ENCODE measurements at regions not wholly inside any gene's neighbourhood (a gene's known extent, or its start where the extent isn't known, plus 50 kb on each side); places are given as distances from the start of the nearest gene placed in this dataset.
"Not testable (repeated sequence)": the region's sequence is repeated elsewhere in the genome, so short reads cannot be mapped to it uniquely, and the experiment has no call there.

DNA sequence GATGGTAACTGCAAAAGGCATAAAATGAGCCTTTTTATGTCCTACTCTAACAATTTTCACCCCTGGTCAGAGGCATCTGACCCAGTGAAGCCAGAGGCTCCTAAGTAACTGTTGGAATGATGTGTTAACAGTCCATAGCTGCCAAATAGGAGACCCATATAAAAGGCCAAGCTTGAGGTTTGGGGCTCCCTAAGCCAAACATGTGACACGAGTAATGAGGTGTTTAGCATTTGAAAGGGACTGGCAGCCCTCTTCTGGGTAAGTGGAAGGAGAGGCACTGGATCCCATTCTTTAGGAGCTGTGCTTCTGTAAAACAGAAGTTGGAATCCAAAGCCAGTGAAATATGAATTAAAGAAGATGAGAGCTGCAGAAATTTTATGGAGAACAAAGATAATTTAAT is 100.6 kb upstream of the PNPLA4 start:
- no peak for FAIRE-seq
- no peak for DNase-seq (ENCODE audit: low spot score)

DNA sequence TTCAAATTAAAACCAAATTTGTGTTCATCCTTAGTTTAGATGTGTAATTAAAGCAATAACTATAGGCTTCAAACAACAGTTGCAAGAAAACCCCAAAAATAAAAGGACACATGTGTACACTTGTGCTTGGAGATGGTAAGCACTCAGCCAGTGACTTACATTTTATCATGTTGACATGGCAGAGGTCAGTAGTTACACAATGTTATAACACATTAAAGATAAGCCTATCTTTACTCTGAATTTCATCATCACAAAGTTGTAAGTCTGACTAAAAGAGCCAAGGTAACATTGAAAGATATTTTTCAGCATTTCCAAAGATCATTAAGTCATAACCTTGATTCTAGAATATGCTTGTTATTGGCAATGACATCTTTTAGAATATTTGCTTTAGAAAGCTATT is 98.5 kb upstream of the PNPLA4 start:
- DNase-seq (ENCODE audit: low spot score) (no peak), FAIRE-seq (no peak)

DNA sequence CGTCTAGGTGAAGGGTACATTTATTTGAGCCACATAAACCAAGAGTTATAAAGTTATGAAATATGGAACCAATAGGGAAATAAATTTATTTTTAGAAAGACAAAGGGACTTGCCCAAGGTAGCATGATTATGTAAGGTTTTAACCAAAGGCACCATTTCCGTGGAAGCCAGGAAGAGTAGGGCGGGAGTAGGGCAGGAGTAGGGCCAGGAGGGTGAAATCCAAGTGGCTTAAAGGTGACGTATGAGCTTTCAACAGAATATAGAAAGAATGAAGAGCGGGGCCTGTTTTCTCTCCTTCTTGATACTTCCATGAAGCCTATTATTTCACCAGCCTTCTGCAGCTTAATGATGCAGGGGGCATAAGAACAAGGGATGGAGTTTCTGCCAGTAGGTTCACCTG is 91.7 kb upstream of the PNPLA4 start:
- DNase-seq (ENCODE audit: low spot score) (no peak), FAIRE-seq (no peak)

DNA sequence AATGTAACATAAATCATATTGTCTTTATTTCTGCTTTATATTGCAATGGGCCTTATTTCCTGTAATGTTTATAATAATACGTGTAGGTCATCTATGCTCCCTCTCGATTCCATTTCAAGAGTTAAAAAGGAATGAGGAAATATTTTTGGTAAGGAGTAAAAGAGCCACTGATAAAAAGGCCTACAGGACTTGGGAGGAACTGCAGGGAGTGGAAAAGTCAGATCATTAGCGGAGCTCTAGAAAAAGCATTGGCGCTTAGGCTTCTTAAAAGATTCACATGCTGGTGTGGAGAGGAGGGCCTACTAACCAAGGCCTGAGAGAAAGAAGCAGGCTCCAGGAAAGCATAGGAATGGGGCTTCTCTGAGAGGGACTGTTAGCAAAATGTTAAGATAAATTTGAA is 82.9 kb upstream of the PNPLA4 start:
- DNase-seq (ENCODE audit: low spot score), result no peak
- no peak for FAIRE-seq

DNA sequence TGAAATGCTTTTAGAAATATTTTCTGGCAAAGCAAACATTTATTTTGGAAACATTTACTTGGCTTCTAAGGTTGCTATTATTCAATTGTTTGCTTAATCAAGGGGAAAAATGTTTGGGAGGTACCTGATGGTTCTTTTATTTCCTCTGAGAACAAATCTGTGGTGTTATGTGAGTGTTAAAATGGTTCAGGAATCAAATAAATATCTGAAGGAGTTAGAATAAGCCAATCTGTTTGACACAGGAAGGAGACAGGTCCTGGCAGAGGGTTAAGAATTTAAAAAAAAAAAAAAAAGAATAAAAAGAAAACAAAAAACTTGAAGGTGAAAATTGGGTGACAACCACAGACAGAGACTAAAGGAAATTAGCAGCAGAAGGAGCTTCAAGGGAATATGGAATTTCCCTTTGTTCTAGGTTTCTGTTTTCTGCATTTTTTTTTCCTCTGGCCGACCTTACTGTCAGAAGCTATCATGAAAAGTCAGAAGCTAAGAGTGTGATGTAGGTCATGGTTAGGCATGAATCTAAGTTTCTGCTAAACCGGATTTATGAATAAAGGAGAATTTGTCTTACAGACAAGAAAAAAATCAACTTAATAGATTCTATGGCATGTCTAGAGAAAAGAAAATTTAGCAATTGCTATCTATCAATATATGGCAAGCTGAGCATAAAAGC is 78.6 kb upstream of the PNPLA4 start:
- no peak for FAIRE-seq
- DNase-seq (ENCODE audit: low spot score), result no peak

DNA sequence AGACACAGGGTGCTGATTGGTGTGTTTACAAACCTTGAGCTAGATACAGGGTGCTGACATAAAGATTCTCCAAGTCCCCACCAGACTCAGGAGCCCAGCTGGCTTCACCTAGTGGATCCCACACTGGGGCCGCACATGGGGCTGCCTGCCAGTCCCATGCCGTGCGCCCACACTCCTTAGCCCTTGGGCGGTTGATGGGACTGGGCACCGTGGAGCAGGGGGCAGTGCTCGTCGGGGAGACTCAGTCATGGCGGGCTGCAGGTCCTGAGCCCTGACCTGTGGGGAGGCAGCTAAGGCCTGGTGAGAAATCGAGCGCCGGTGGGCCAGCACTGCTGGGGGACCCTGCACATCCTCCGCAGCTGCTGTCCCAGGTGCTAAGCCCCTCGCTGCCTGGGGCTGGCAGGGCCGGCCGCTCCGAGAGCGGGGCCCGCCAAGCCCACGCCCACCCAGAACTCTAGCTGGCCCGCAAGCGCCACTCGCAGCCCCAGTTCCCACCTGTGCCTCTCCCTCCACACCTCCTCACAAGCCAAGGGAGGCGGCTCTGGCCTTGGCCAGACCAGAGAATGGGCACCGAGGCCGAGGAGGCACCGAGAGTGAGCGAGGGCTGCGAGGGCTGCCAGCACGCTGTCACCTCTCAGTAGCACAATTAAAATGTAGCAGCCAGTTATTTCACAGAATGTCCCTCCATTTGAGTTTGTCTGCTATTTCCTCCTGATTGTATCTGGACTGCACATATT is 76.1 kb upstream of the PNPLA4 start:
- no peak for FAIRE-seq
- DNase-seq (ENCODE audit: low spot score), result no peak

DNA sequence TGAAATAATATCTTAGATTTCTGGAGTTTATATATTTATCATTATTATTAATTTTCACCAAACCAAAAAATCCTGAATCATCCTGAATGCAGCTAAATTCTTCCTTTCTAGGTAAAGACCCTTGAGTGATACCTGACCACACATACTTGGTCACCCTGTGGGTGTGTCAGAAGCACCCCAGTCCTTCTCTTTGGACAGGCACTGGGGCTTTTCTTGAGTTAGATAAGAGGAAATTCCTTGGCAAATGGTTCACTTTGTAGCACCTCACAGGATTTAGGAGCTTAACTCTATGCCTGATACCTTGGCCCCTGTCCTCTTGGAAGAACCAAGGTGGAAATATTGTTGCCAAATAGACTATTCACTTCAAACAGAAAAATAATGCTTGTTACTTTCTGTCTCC is 69.6 kb upstream of the PNPLA4 start:
- DNase-seq (ENCODE audit: low spot score) (no peak), FAIRE-seq (no peak)

DNA sequence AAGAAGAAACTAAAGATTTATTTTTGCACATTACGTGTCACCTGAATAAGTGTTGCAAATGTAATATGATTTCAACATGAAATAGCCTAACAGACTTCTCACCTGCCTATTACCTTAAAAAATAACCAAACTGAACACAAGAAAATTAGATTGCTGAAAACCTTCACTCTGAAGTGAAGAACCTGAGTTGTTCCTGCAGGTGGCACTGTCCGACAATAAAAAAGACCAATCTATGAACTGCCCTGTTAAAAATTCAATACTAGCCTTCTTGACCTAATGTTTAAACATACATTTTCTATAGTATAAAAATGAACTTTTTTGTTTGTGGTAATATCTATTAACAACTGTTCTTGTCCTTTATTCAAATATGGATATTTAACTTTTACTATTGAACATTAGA is 69.2 kb upstream of the PNPLA4 start:
- no peak for FAIRE-seq
- no peak for DNase-seq (ENCODE audit: low spot score)

DNA sequence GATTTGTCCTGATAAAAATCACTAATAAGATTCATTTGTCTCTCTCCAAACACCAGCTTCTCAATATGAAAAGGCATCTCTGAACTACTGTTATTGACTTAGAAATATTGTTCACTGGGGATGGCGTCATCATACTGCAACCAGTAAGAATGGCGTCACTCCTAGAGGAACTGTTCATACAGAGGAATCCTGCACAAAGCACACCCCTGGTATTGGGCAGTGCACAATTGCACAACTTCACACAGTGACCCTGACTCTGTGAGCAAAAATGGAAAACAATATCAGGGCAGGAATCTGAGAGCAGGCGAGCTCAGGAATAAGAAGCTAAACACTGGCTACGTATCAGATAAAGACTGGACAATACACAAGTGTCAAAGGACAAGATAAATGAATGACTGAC is 66.7 kb upstream of the PNPLA4 start:
- no peak for DNase-seq (ENCODE audit: low spot score)

DNA sequence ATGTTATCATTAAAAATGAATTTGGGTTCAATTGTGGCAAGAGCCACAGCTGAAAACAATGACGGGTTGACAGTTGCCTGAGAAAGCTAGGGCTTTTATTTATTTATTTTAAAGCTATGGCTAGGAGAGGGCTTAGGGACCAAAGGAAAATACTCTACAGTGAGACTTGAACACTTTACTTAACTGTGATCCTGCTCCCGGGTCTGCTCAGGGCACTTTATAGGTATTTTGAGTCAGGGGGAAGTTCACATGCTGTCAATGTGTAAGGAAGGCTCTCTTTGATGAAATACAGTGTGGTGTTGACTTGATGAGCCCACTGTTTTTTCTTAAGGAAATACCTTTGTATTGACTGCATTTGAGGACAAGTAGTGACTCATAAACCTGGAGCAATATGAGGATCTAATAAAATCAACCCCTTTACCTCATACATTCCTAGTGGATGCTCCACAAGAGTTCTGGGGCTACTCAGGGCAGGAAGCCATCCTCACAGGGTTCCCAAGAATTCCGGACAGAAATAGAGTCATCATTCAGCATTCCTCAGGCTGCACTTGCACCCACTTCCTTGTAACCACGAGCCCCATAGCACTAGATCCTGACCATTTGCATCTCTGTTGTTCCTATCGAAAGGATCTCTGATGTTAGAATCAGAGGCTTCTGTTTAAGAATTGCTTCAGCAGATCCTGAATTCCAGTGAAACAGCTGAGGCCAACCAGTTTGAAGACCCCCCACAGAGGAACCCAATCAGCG is 61.0 kb upstream of the PNPLA4 start:
- FAIRE-seq; DNase-seq (ENCODE audit: low spot score): not testable (repeated sequence)

More for the DNA sequence above, 66.7 kb upstream of the PNPLA4 start:
- FAIRE-seq, result no peak

DNA sequence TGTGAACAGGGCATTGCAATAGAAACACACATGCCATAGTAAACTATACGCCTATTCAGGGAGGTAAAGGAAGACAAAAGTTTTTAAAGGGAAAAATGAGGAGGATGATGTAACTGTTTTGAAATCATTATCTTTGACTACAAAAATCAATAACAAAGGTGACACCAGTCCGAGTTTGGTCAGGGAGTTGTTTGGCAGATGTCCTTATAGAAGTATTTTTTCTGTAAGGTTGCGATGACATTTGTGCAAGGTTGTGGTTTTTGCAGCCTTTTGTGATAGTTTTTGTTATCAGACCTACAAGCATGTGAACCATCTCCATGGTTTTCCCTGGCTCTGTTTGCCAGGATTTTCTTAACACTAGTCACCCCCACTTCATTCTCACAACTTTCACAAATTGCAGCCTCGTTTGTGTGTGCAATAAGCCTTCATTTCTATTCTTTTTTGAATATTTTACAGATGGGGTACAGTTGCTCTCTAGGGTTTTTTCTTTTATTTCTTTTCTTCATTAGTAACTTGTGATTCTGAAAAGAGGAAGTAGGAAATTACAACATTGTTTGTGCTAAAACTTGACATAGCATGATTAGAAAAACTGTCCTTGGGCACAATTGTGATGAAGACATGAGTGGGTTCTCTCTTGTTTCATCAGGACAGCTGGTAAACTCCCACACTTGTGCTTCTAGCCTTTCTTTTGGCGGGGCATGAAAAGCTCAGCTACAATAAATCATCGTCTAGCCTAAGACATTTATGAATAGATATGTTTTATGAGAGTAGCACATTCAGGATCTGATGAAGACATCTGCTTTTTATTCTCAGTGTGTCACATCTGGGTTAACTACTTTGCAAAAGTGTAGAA is 60.2 kb upstream of the PNPLA4 start:
- DNase-seq (ENCODE audit: low spot score) (no peak), FAIRE-seq (no peak)

DNA sequence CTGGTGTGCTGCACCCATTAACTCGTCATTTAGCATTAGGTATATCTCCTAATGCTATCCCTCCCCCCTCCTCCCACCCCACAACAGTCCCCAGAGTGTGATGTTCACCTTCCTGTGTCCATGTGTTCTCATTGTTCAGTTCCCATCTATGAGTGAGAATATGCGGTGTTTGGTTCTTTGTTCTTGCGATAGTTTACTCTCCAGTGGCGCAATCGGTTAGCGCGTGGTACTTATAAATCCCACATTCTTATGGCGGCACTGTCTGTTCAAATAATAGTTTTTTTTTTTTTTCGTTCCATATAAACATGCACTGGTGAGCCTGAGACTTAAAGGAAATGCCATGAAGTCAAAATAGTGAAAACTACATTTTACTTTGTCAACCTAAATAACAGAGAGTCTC is 59.5 kb upstream of the PNPLA4 start:
- not testable (repeated sequence) for FAIRE-seq; DNase-seq (ENCODE audit: low spot score)

DNA sequence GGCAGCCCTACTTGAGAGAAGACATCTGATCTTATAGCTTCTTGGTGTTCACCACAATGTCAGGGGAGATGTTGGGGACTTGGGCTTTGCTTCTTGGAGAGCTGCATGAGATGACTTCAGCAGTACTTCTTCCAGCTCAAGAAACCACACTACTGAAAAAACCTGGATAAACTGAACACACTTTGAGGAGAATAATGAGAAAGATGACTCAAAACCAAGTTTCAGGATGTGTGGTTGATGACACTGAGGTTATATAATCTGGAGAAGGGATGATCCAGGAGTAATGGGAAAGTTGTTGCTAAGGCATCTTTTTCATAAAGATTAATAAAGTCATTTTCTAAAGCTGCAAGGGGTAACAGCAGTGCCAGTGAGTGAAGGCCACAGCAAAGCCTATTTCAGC is 58.4 kb upstream of the PNPLA4 start:
- no peak for FAIRE-seq
- no peak for DNase-seq (ENCODE audit: low spot score)

DNA sequence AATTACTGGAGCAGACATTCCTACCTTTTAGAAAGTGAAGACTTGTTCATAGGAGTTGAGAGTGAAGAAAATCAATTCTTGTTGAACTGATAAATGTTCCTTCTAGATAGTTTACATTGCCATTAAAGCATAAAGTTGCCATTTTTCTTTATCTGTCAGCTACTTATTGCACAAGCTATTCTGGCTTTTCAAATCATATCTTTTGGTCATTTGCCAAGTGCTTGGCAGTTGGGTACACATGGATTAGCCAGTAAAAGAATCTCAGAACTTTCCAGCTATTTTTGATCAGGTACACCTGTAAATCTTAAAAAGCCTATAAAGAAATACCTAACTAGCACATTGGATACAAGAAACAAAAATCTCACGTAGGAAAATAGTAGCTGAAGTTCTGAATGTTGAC is 56.4 kb upstream of the PNPLA4 start:
- no peak for FAIRE-seq
- DNase-seq (ENCODE audit: low spot score), result no peak

Measured in urothelium cell line (cell line).